Prostate gland (tissue), 2 donors: ENCODE measurements at regions not wholly inside any gene's neighbourhood (a gene's known extent, or its start where the extent isn't known, plus 50 kb on each side); places are given as distances from the start of the nearest gene placed in this dataset.

Experiments
- DNase-seq: peaks from one replicate; pipeline ENCODE4 v3.0.0-alpha.2; 2019; ENCODE audit warnings: low spot score
- H3K27ac ChIP-seq, 2 donors: fragments of 200-600 bp; sonication (generic); 2 replicates each; pipeline ENCODE4 v1.5.1; 2017 to 2019
- H3K27me3 ChIP-seq: fragments of 200-600 bp; sonication (generic); replicated peaks from 2 replicates; pipeline ENCODE4 v1.5.1; 2019; ENCODE audit not compliant: insufficient read depth
- H3K36me3 ChIP-seq, 2 donors: fragments of 200-600 bp; sonication (generic); 1 replicate in 1 of 2; 2 replicates in 1 of 2; pipeline versions ENCODE4 v1.5.1 to v1.8.1; 2017 to 2019
- H3K4me1 ChIP-seq: fragments of 200-600 bp; sonication (generic); replicated peaks from 2 replicates; pipeline ENCODE4 v1.5.1; 2019
- H3K4me3 ChIP-seq, 2 donors: fragments of 200-600 bp; sonication (generic); 2 replicates each; pipeline ENCODE4 v1.5.1; 2017 to 2019
- H3K9me3 ChIP-seq: fragments of 200-600 bp; sonication (generic); 2 replicates; pipeline ENCODE4 v1.5.1; 2017
- CTCF ChIP-seq, 4 experiments: fragments of 200-600 bp in 2 of 4; fragments of 450-650 bp in 2 of 4; sonication (generic) in 2 of 4; IDR thresholded peaks; 1 replicate in 3 of 4; 2 replicates in 1 of 4; pipeline ENCODE4 v1.5.1; 2016 to 2019; ENCODE audit warnings: antibody characterized with exemption in 4 of 4, mild to moderate bottlenecking in 2 of 4, moderate library complexity in 2 of 4
- POLR2A ChIP-seq: fragments of 450-650 bp; IDR thresholded peaks from one replicate; pipeline ENCODE4 v1.6.1; 2016; ENCODE audit warnings: antibody characterized with exemption, mild to moderate bottlenecking
- POLR2AphosphoS5 ChIP-seq: sonication (generic); formaldehyde crosslinking; IDR thresholded peaks from one replicate; pipeline ENCODE4 v1.6.1; 2017; ENCODE audit warnings: antibody characterized with exemption
- WGBS: methylation state at CpG from one replicate; pipeline ENCODE4 v1.1.5; 2018; 5-methylcytosine and 5-hydroxymethylcytosine counted together
- intact Hi-C: fragments of 100-400 bp; cut with DNase I; formaldehyde crosslinking; loops from one replicate; pipeline ENCODE4 v1.14.2; 2022

- Histone ChIP-seq H3K27me3 (peaks cover 2% of the 10 kb centered on the region), H3K27ac (no peak overlapping the region), H3K4me3 (no peak overlapping the region), H3K36me3 (no peaks in the 10 kb centered on the region), H3K4me1 (no peaks in the 10 kb centered on the region), H3K9me3 (no peaks in the 10 kb centered on the region)
- WGBS = 74% methylated on average over 6 of the region's 6 CpGs
- no peak for DNase-seq
- TF ChIP-seq POLR2A = no peak
- no peak for TF ChIP-seq POLR2AphosphoS5
- TF ChIP-seq CTCF (IDR thresholded peaks at IDR 0.05) = no peak
- intact Hi-C loops = no loop called here
Measured at GRCh38 chr3:43863966-43864933, 173.5 kb downstream of the ABHD5 start.

- H3K36me3 ChIP-seq = no peaks in the 10 kb centered on the region
- WGBS = 82% methylated on average over 4 of the region's 4 CpGs
- TF ChIP-seq POLR2AphosphoS5 (no peak), POLR2A (no peak), CTCF (IDR thresholded peaks at IDR 0.05) (no peak)
- H3K27me3 ChIP-seq = no peaks in the 10 kb centered on the region
- H3K4me1 ChIP-seq = no peaks in the 10 kb centered on the region
- no peak overlapping the region for H3K27ac ChIP-seq
- DNase-seq = no peak
- H3K4me3 ChIP-seq = no peak overlapping the region
- no peaks in the 10 kb centered on the region for H3K9me3 ChIP-seq
- intact Hi-C loops = no loop called here
Measured at GRCh38 chr3:43865351-43865750, 174.6 kb downstream of the ABHD5 start.

GRCh38 chr3:43865887-43866528 is 175.3 kb downstream of the ABHD5 start:
- no peaks in the 10 kb centered on the region for H3K4me1 ChIP-seq
- H3K4me3 ChIP-seq = no peak overlapping the region
- no peak overlapping the region for H3K27ac ChIP-seq
- TF ChIP-seq POLR2A = no peak
- TF ChIP-seq POLR2AphosphoS5 = no peak
- TF ChIP-seq CTCF (IDR thresholded peaks at IDR 0.05) = no peak
- H3K36me3 ChIP-seq = no peaks in the 10 kb centered on the region
- no peaks in the 10 kb centered on the region for H3K9me3 ChIP-seq
- WGBS = 89% methylated on average over 9 of the region's 9 CpGs
- no peak for DNase-seq
- intact Hi-C loops = no loop called here
- H3K27me3 ChIP-seq = no peaks in the 10 kb centered on the region

DNA sequence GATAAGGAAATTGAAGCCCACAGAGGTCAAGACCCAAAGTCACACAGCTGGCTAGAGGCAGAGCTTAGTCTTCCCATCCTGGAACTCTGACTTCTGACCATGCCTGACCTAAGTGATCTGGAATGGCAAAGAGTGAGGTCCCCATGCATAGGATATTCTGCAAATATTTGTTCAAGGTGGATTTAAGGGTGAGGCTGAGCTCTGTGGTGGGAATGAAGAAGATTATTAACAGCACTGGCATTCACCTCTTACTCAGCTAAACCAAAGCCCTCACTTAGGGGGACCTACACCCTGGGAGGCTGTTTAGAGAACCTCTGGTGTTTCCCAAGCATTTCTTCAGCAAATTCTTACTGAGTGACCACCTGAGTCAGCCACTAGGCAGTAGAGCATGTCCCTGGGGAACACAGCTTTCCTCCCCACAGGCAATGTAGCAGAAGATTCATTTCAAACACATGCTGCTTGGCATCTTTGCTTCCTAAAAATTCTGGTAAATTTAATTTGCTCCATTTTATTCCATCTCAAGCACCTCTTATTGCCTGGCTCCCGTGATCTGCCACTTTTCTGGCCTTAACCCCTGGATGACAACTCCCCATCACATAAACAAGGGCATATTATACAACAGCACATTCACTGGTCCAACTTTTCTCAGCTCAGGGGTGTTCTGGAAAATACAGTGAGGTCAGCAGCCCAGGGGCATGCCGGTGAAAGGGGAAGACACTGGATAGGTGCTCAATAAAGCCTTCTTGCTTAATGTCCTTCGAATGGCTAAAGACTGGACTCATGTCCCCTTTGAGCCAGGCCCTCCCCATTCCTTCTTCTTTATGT is 176.0 kb downstream of the ABHD5 start:
- no peaks in the 10 kb centered on the region for H3K9me3 ChIP-seq
- WGBS = 84% methylated on average over 3 of the region's 3 CpGs
- H3K27me3 ChIP-seq = no peaks in the 10 kb centered on the region
- no peaks in the 10 kb centered on the region for H3K36me3 ChIP-seq
- H3K4me1 ChIP-seq = no peaks in the 10 kb centered on the region
- H3K4me3 ChIP-seq = no peak overlapping the region
- DNase-seq = no peak
- intact Hi-C loops = no loop called here
- no peak for TF ChIP-seq POLR2A
- TF ChIP-seq CTCF (IDR thresholded peaks at IDR 0.05) = no peak
- no peak for TF ChIP-seq POLR2AphosphoS5
- no peak overlapping the region for H3K27ac ChIP-seq
